ENCODE measurements at regions not wholly inside any gene's neighbourhood (a gene's known extent, or its start where the extent isn't known, plus 50 kb on each side); places are given as distances from the start of the nearest gene placed in this dataset.
A peak's percentile ranks its signal among the peaks of the same experiment; 100 is the strongest.

DNA sequence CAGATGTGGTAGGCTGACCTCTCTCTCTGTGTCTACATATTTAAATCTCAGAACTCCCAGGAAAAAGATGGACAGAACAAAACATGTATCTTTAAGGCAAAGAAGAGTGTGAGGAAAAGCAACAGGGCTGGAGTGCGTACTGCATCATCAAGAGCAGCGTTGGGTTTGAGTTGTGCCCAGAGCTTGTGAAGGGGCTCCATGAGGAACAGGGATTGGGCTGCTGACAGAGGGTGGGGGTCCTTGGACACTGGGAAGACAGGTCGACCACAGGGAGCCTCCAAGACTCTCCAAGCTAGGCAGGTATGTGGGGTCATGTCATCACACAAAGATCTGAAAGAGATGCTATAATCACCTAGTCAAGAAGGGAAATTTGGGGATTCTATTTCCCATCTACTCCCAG lies 309.9 kb downstream of the IRX1 start:
- no peak for ATAC-seq (replicated peaks in 6 of 8)
- WGBS, 10 experiments: 0 to 92% (median 45%) methylated on average over 1 to 3 of the region's 3 CpGs; no CpG with 5 or more reads in 6 of the 10 experiments
- Histone ChIP-seq H3K4me1 (replicated peaks in 1 of 2) (no peaks in the 10 kb centered on the region), H3K4me3 (no peak overlapping the region), H3K27ac (no peak overlapping the region)
- in situ Hi-C loops (cut with MboI; ENCODE audit: low pct_unique_long_range_greater_than_20kb in 2 of 9, low sequenced_read_pairs in 9 of 9, unreplicated experiment in 9 of 9): no loop called here

GRCh38 chr5:3911111-3911510 lies 315.5 kb downstream of the IRX1 start:
- in situ Hi-C loops (cut with MboI; ENCODE audit: low pct_unique_long_range_greater_than_20kb in 2 of 9, low sequenced_read_pairs in 9 of 9, unreplicated experiment in 9 of 9): no loop called here
- Histone ChIP-seq H3K4me3 (no peak overlapping the region), H3K27ac (no peak overlapping the region), H3K4me1 (replicated peaks in 1 of 2) (no peaks in the 10 kb centered on the region)
- ATAC-seq (replicated peaks in 6 of 8): no peak
- WGBS, 10 experiments: 0 to 100% (median 20%) methylated on average over 1 of the region's 1 CpG; no CpG with 5 or more reads in 5 of the 10 experiments

- Histone ChIP-seq H3K4me3 (no peak overlapping the region), H3K4me1 (replicated peaks in 1 of 2) (no peaks in the 10 kb centered on the region), H3K27ac (no peak overlapping the region)
- no peak for ATAC-seq (replicated peaks in 6 of 8)
- in situ Hi-C loops (cut with MboI; ENCODE audit: low pct_unique_long_range_greater_than_20kb in 2 of 9, low sequenced_read_pairs in 9 of 9, unreplicated experiment in 9 of 9): no loop called here
- WGBS, 10 experiments: 0 to 100% (median 55%) methylated on average over 1 to 4 of the region's 4 CpGs
These were observed 316.1 kb downstream of the IRX1 start for GRCh38 chr5:3911773-3912172.

DNA sequence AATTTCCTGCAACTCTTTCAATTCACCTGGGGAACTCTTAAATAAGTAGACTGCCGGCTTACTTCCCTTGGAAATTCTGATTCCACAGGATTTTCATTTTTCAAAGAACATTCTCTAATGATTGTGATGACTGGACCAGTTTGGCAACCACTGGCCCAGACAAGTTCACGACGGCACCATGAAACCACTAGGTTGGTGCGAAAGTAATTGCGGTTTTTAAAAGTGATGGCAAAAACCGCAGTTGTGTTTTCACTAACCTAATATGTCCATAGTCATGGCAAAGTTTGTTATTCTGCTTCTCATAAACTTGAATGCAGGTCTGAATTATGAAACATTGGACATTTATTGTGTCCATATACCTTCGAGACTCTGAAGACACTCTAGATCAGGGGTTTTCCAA lies 317.2 kb downstream of the IRX1 start:
- H3K4me3 ChIP-seq: no peak overlapping the region
- in situ Hi-C loops (cut with MboI; ENCODE audit: low pct_unique_long_range_greater_than_20kb in 2 of 9, low sequenced_read_pairs in 9 of 9, unreplicated experiment in 9 of 9): no loop called here
- whole genome bisulfite sequencing, 10 experiments: 42 to 100% (median 82%) methylated on average over 2 to 7 of the region's 7 CpGs
- no peak for ATAC-seq (replicated peaks in 6 of 8)
- H3K27ac ChIP-seq: no peak overlapping the region
- H3K4me1 ChIP-seq (replicated peaks in 1 of 2): no peaks in the 10 kb centered on the region

DNA sequence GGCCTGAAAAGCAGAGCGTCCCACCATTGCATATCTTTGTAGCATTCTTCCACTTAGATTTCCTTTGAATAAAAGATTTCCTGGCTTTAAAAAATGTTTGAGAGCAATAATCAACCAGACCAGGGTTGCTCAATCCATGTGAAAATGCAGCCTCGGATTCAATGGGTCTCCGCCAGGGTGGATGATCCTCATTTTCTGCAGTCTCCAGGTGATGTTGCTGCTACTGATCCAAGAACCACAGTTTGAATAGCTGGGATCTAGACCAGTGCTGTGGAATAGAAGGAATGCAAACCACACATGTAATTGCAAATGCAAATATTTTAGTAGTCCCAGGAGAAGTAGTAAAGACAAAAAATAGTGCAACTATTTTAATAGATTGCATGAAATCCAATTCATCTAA lies 317.6 kb downstream of the IRX1 start:
- in situ Hi-C loops (cut with MboI; ENCODE audit: low pct_unique_long_range_greater_than_20kb in 2 of 9, low sequenced_read_pairs in 9 of 9, unreplicated experiment in 9 of 9): no loop called here
- H3K27ac ChIP-seq: no peak overlapping the region
- H3K4me1 ChIP-seq (replicated peaks in 1 of 2): no peaks in the 10 kb centered on the region
- no peak overlapping the region for H3K4me3 ChIP-seq
- 27 to 100% (median 83%) methylated on average over 1 to 3 of the region's 3 CpGs; no CpG with 5 or more reads in 2 of the 10 experiments for WGBS, 10 experiments
- no peak for ATAC-seq (replicated peaks in 6 of 8)

DNA sequence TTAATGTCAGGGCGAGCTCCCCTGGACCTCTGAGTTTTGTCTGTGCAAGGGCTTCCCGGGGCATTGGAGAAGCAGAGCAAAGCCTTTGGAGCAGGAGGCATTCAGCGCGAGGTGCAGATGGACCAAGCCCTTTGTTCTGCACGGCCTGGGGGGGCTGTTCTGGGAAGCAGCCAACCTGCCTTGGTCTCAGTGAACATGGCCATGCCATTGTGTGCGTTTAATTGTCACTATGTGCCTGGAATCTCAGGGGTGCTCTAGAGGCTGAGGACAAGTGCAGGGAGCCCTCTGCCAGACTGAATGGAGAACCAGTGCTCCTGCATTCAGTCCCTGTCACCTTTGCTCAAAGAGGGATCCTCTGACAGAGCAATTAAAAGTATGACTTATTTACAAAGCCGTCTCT lies 329.4 kb downstream of the IRX1 start:
- Histone ChIP-seq H3K4me1 (replicated peaks in 1 of 2) (peaks cover 0 to 2% of the 10 kb centered on the region in 2 donors), H3K4me3 (no peak overlapping the region), H3K27ac (no peak overlapping the region)
- in situ Hi-C loops (cut with MboI; ENCODE audit: low pct_unique_long_range_greater_than_20kb in 2 of 9, low sequenced_read_pairs in 9 of 9, unreplicated experiment in 9 of 9): no loop called here
- ATAC-seq (replicated peaks in 6 of 8): peak in 3 of 8 experiments; percentile 18 to 73 (median 35)
- 0 to 60% (median 37%) methylated on average over 1 to 6 of the region's 7 CpGs; no CpG with 5 or more reads in 2 of the 10 experiments for WGBS, 10 experiments

DNA sequence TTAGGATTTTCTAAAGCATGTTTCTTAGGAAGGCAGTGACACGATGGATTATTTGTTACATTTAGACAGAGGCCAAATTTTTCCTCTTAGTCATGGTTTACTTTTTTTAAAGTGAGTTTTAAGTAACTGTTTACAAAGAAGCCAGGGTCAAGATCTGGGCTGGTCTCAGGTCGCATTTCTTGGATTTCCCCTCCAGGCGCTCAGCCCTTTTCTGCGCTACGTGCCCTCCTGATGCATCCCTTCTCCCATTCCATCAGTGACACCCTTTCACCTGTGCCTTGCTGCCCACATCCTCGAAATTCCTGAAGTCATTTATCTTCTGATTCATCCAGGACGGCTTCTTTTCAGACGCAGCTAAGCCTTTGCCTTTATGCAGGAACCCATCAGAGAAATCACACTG lies 330.3 kb downstream of the IRX1 start:
- peaks cover 0 to 2% of the 10 kb centered on the region in 2 donors for H3K4me1 ChIP-seq (replicated peaks in 1 of 2)
- no peak overlapping the region for H3K4me3 ChIP-seq
- 14 to 96% (median 52%) methylated on average over 1 to 7 of the region's 8 CpGs; no CpG with 5 or more reads in 1 of the 10 experiments for WGBS, 10 experiments
- H3K27ac ChIP-seq: no peak overlapping the region
- in situ Hi-C loops (cut with MboI; ENCODE audit: low pct_unique_long_range_greater_than_20kb in 2 of 9, low sequenced_read_pairs in 9 of 9, unreplicated experiment in 9 of 9): no loop called here
- ATAC-seq (replicated peaks in 6 of 8): no peak

- ATAC-seq (replicated peaks in 6 of 8): no peak
- 43 to 90% (median 86%) methylated on average over 2 to 6 of the region's 6 CpGs; no CpG with 5 or more reads in 6 of the 10 experiments for WGBS, 10 experiments
- no peak overlapping the region for H3K27ac ChIP-seq
- in situ Hi-C loops (cut with MboI; ENCODE audit: low pct_unique_long_range_greater_than_20kb in 2 of 9, low sequenced_read_pairs in 9 of 9, unreplicated experiment in 9 of 9): no loop called here
- H3K4me1 ChIP-seq (replicated peaks in 1 of 2): peaks cover 0 to 10% of the 10 kb centered on the region in 2 donors
- H3K4me3 ChIP-seq: no peak overlapping the region
These were observed 334.2 kb downstream of the IRX1 start for GRCh38 chr5:3929799-3930198.

DNA sequence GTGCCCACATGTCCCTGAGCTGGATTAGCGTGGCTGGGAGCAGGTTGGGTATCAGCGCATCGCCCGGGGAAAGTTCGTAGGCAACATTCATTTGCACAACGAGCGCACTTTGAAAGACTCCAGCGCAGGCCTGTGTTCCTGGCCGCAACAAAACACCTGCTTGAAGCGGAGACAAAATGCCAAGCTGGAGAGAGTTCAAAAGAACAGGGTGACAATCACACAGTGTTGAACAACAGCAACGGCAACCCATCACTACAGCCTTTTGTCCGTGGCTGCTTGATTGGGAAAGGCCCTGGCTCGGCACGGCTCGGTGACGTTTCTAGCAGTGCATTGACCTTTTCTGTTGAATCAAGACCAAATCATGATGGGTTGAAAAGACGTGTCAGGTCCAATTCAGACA lies 336.3 kb downstream of the IRX1 start:
- H3K4me1 ChIP-seq (replicated peaks in 1 of 2): peaks cover 0 to 8% of the 10 kb centered on the region in 2 donors
- in situ Hi-C loops (cut with MboI; ENCODE audit: low pct_unique_long_range_greater_than_20kb in 2 of 9, low sequenced_read_pairs in 9 of 9, unreplicated experiment in 9 of 9): no loop called here
- peak in 4 of 8 experiments; percentile 25 to 77 (median 38) for ATAC-seq (replicated peaks in 6 of 8)
- no peak overlapping the region for H3K27ac ChIP-seq
- WGBS, 10 experiments: 17 to 93% (median 74%) methylated on average over 1 to 10 of the region's 17 CpGs; no CpG with 5 or more reads in 2 of the 10 experiments
- no peak overlapping the region for H3K4me3 ChIP-seq

DNA sequence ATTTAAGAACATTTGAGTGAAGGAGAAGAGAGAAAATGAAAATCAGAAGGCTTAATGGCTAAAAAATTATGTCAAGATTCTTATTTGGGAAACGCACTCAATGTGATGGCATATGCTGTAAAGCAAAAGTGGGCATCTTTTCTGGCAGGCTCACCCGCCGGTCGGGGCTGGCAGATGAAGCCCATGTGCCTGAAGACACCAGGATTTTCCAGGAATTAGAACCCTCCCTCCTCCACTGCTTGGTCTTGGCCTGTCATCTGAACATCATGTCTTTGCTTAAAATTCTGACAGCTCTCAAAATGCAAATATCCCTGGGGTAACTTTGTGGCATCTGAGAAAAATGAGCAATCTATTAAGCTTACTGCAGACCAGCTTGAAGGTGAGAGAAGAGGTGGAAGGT lies 337.9 kb downstream of the IRX1 start:
- Histone ChIP-seq H3K27ac (no peak overlapping the region), H3K4me1 (replicated peaks in 1 of 2) (peaks cover 0 to 8% of the 10 kb centered on the region in 2 donors), H3K4me3 (no peak overlapping the region)
- WGBS, 10 experiments: 0 to 100% (median 64%) methylated on average over 1 to 4 of the region's 4 CpGs; no CpG with 5 or more reads in 4 of the 10 experiments
- ATAC-seq (replicated peaks in 6 of 8): no peak
- in situ Hi-C loops (cut with MboI; ENCODE audit: low pct_unique_long_range_greater_than_20kb in 2 of 9, low sequenced_read_pairs in 9 of 9, unreplicated experiment in 9 of 9): no loop called here

DNA sequence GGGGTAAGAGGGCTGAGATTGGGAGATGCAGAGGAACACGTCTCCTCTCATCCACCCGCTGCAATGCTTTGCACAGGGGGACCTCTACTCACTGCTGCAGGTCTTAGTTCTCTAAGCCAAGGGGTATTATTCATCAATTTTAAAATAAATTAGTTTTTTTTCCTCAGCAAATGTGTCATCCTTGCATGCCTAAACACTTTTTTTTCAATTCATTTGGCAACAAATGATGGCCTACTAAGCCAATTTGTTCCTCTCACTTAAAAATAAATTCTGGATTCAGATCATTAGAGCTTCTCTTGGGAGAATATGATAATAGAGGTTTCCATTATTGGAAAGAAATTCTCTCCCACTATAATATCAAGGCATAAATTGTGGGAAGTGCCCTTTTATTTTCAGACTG lies 338.3 kb downstream of the IRX1 start:
- Histone ChIP-seq H3K4me1 (replicated peaks in 1 of 2) (peaks cover 0 to 8% of the 10 kb centered on the region in 2 donors), H3K4me3 (no peak overlapping the region), H3K27ac (no peak overlapping the region)
- WGBS, 10 experiments: 0 to 90% (median 60%) methylated on average over 1 to 2 of the region's 2 CpGs; no CpG with 5 or more reads in 7 of the 10 experiments
- in situ Hi-C loops (cut with MboI; ENCODE audit: low pct_unique_long_range_greater_than_20kb in 2 of 9, low sequenced_read_pairs in 9 of 9, unreplicated experiment in 9 of 9): no loop called here
- ATAC-seq (replicated peaks in 6 of 8): no peak

GRCh38 chr5:3943859-3944258 lies 348.2 kb downstream of the IRX1 start:
- H3K4me1 ChIP-seq (replicated peaks in 1 of 2): no peaks in the 10 kb centered on the region
- no peak overlapping the region for H3K4me3 ChIP-seq
- in situ Hi-C loops (cut with MboI; ENCODE audit: low pct_unique_long_range_greater_than_20kb in 2 of 9, low sequenced_read_pairs in 9 of 9, unreplicated experiment in 9 of 9): no loop called here
- no peak for ATAC-seq (replicated peaks in 6 of 8)
- H3K27ac ChIP-seq: no peak overlapping the region
- 20 to 92% (median 28%) methylated on average over 2 of the region's 2 CpGs; no CpG with 5 or more reads in 6 of the 10 experiments for WGBS, 10 experiments

DNA sequence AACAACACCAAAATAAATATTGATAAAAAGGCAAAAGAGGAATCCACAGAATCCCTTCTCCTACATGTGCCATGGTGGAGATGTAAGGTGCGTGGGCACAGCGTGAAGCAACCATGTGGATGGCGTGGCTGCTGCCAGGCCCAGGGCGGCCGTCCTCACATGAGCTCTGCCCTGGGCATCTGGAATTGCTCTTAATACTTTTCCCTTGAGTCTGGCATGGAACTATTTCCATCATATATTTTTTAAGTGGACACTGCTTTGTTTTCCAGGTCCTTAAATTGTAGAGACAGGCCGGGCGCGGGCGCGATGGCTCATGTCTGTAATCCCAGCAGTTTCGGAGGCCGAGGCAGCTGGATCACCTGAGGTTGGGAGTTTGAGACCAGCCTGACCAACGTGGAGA lies 349.3 kb downstream of the IRX1 start:
- H3K4me1 ChIP-seq (replicated peaks in 1 of 2): no peaks in the 10 kb centered on the region
- in situ Hi-C loops (cut with MboI; ENCODE audit: low pct_unique_long_range_greater_than_20kb in 2 of 9, low sequenced_read_pairs in 9 of 9, unreplicated experiment in 9 of 9): no loop called here
- no peak overlapping the region for H3K4me3 ChIP-seq
- 80 to 100% (median 93%) methylated on average over 2 to 13 of the region's 13 CpGs; no CpG with 5 or more reads in 4 of the 10 experiments for WGBS, 10 experiments
- no peak for ATAC-seq (replicated peaks in 6 of 8)
- H3K27ac ChIP-seq: no peak overlapping the region

GRCh38 chr5:3948838-3949237 lies 353.2 kb downstream of the IRX1 start:
- no peak for ATAC-seq (replicated peaks in 6 of 8)
- in situ Hi-C loops (cut with MboI; ENCODE audit: low pct_unique_long_range_greater_than_20kb in 2 of 9, low sequenced_read_pairs in 9 of 9, unreplicated experiment in 9 of 9): no loop called here
- WGBS, 10 experiments: 0 to 100% (median 54%) methylated on average over 1 to 4 of the region's 4 CpGs; no CpG with 5 or more reads in 4 of the 10 experiments
- Histone ChIP-seq H3K27ac (no peak overlapping the region), H3K4me1 (replicated peaks in 1 of 2) (no peaks in the 10 kb centered on the region), H3K4me3 (no peak overlapping the region)

Data from motor neuron (in vitro differentiated cells).